ENCODE measurements at regions not wholly inside any gene's neighbourhood (a gene's known extent, or its start where the extent isn't known, plus 50 kb on each side); places are given as distances from the start of the nearest gene placed in this dataset.

DNA sequence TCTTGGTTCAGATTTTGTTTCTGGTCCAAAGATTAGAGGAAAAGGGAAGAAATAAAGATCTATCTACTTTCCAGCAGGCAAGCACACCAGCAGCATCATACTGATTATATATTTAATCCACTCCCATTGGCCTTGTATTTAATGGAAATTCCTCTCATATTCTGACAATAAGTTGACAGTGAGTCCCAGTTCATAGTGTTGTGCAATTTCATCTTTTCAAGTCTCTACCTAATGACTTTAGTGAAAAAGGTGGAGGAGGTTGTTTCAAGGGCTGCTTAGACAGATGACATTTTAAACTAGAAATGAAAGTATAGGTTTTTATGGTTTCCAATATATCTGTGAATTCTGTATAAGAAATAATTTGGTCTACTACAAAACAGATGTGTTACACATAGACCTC, 298.6 kb downstream of the PABPC4L start:
- TF ChIP-seq, protein P1, sequence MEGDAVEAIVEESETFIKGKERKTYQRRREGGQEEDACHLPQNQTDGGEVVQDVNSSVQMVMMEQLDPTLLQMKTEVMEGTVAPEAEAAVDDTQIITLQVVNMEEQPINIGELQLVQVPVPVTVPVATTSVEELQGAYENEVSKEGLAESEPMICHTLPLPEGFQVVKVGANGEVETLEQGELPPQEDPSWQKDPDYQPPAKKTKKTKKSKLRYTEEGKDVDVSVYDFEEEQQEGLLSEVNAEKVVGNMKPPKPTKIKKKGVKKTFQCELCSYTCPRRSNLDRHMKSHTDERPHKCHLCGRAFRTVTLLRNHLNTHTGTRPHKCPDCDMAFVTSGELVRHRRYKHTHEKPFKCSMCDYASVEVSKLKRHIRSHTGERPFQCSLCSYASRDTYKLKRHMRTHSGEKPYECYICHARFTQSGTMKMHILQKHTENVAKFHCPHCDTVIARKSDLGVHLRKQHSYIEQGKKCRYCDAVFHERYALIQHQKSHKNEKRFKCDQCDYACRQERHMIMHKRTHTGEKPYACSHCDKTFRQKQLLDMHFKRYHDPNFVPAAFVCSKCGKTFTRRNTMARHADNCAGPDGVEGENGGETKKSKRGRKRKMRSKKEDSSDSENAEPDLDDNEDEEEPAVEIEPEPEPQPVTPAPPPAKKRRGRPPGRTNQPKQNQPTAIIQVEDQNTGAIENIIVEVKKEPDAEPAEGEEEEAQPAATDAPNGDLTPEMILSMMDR (IDR thresholded peaks at IDR 0.05): no peak
- TF ChIP-seq POLR2A (IDR thresholded peaks at IDR 0.05): no peak
